Amniotic epithelial cell (primary cell): ENCODE measurements at regions not wholly inside any gene's neighbourhood (a gene's known extent, or its start where the extent isn't known, plus 50 kb on each side); places are given as distances from the start of the nearest gene placed in this dataset.

Source experiments
- DNase-seq: peaks from one replicate; pipeline ENCODE4 v3.0.0-alpha.2; 2010; ENCODE audit warnings: low read depth

DNA sequence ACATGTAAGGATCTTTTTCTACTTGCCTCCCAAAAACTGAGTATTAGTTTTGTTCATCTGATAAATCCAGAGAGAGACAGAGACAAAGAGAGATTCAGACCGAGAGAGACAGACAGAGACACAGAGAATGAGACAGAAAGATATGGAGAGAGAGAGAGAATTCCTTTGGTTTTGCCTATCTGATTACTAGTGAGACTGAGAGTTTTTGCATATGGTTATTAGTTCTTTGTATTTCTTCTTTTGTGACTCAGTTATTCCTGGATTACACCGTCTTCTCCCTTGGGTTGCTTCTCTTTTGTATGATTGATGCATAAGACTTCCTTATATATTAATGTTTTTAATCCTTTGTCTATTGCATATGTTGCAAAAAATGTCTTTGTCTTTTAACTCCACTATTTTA, 91.2 kb upstream of the SPATA31C2 start:
- DNase-seq: no peak

DNA sequence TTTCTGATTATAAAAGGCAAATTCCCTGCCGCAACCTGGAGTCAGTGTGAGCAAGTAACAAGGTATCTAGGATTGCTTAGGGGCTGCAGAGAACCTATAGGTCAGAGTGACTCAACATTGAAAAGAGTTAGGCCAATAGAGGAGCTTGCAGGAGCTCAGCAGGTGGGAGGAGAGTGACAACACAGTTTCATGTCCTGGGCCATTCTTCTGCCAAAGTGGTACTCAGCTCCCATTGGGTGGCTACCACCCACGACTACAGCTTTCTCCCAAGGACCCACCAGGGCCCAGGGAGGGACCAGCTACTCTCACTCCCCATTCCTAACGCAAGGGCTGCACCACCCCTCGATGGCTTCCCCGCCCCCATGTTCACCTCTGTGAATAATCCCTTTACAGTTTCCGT, 86.7 kb upstream of the SPATA31C2 start:
- no peak for DNase-seq

DNA sequence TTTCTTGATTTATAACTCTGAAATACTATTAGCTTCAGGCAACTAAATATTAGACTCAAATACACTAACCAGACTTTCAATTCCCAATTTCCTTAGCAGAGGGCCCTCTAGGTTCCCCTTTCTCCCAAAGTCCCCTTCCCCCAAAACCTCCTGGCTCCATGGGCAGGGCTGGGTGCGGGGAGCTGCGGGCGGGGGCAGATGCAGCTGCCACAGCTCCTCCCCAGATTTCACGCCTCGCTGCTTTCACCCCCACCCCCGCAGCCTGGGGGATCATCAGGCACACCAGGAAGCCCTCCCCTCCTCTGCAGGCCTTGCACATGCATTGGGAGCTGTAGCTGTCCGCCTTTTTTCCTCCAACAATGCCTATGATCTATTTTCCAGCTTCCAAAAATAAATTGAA, 82.8 kb upstream of the SPATA31C2 start:
- no peak for DNase-seq

DNA sequence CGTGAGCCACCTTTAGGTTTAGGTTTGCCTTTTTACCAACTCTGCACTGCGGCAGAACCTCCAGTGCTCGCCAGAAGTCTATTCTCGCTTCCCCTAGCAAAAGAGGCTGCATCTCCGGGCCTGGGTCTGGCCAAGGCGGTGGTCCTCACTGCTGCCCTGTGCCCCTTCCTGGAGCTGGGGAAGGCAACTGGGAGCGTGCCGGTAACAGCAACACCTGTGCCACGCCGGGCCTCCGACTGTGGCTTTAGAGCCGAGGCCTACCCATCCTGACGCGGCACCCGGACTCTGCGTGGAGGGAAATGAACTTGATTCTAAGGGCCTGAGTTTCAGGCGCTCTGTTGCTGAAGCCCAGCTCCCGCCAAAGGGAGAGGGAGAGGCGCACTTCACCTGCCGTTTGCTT, 82.4 kb upstream of the SPATA31C2 start:
- no peak for DNase-seq

DNA sequence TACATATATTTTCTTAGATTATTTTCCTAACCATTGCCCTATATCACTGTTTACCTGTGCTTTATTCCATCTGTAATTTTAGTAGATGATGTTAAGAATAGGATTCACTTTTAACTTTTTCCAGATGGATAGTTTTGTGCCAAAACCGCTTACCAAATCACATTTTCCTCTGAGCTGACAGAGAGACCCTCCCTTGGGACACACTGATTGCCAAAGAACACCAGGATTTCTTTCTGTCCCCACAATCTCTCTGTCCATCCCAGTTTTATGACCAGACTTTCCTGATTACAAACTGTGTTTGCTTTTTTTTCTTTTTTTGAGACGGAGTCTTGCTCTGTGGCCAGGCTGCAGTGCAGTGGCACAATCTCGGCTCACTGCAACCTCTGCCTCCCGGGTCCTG, 81.3 kb upstream of the SPATA31C2 start:
- DNase-seq: no peak

DNA sequence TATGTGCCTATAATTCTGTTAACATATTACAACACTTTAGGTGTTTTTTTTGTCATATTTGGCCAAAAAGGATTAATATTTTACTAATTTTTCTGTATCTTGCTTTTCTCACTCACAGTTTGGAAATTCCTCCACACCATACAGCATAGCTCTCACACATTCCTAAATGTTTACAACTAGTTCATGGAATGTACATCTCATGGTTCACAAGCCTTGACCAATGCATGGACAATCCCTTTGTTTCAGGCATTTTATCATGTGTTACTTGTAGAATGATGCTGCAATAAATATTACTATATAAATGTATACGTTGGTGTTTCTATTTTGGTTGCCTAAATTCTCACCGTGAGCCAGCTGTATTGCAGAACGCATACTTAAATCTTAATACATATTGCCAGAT, 80.5 kb upstream of the SPATA31C2 start:
- DNase-seq: peak; percentile 53

DNA sequence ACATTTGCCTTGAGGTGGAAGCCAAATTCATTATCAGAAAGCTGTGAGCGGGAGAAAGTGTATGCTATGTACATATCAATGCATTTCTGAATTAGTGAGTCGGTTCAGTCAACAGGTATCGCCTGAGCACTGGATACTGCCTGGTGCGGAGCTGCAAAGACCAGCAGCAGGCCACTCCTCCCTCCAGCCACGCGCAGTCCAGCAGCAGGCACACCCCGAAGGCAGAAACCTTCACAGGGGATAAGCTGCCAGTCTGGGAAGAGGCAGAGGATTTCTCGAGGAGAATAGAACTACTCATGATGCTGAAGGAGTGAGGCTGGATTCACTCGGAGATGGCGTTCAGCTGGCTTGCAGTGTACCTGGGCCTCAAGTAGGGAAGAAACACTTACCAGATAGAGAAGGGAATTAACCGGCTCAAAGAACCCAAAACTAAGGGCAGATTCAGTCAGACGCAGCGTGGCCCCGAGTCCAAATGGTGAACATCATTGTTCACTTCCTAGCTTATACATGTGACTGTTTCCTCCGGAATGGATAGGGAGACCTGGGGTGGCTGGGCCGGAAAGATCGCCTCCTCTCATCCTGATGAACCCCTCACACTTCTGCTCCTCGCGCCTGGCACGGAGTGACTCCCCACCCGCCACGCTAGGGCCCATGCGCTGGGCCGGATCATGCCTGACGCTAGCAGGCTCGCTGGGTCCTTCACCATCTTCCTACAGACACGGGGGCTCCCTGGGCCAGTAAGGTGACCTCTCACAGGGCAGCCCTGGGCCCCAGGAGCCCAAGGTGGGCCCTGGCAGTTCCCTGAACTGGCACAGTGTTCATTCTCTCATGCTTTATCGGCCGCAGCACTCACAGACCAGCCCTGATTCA, 78.1 kb upstream of the SPATA31C2 start:
- no peak for DNase-seq

DNA sequence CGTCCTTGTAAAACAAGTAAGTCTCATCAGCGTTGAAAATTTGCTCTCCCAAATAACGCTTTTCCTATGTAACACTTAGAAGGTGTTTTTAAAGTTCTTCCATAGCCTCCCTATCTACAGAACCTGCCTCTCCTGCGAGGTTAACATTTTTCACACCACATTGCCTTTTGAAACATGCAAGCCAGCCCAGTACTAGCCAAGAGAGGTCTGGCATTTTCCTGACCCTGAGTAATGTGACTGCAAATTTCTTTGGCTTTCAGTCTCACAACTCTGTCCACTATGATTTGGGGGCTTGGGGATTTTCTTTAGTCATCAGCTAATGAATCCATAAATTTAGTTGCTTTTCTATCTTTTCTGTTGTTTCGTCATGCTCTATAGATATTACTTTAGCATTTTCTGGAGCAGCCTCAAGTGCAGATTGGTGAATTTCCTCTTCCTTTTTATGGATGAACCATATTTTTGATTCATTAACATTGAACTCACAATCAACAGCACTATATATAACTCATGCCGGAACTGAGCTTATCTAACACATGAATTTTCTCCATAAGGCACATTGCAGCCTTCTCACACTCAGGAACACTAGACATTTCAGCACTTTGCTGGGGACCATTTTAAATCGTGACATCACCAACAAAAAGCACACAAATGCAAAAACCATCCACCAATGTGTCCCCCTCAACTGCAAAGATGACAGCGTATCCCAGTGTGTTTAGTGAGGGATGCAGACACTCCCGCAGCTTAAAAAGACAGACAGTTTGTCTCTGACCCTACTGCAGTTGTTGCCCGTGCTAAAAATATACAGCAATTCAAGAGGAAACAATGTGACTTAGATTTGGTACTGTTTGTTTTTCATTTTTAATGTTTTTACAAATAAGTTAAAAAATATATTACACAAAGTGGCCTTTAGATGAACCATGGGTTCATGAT, 77.2 kb upstream of the SPATA31C2 start:
- no peak for DNase-seq

DNA sequence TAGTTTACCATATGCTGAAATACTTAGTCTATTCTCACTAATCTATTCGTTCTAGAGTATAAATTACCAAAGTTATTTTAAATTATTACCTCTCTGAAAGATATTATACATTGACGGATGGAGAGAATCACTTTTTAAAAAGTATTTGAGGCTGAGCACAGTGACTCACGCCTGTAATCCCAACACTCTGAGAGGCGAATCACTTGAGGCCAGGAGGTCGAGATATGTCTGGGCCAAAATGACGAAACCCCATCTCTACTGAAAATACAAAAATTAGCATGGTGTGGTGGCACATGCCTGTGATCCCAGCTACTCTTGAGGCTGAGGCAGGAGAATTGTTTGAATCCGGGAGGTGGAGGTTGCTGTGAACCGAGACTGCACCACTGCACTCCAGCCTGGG, 64.0 kb upstream of the SPATA31C2 start:
- DNase-seq: peak; percentile 73

DNA sequence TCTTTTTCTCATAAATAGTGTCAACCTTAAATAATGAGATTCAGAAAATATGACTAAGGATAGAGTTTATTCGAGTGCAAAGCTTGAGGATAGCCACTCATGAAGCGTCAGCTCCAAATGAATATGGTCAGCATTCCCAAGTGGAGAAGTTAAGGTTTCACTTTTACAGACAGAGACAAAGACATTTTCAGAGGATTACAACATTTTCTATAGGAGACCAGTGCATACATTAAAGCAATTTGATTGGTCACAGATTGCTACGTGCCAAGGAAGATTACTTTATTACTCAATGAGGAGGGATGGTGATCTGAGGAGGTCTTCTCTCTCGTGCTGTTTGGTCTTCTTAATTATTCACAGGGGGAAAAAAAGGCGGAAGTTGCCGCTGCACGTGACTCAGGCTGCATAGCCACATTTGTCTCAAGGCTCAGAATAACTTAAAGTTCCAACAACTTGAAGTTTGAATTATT, 60.1 kb upstream of the SPATA31C2 start:
- peak; percentile 79 for DNase-seq

DNA sequence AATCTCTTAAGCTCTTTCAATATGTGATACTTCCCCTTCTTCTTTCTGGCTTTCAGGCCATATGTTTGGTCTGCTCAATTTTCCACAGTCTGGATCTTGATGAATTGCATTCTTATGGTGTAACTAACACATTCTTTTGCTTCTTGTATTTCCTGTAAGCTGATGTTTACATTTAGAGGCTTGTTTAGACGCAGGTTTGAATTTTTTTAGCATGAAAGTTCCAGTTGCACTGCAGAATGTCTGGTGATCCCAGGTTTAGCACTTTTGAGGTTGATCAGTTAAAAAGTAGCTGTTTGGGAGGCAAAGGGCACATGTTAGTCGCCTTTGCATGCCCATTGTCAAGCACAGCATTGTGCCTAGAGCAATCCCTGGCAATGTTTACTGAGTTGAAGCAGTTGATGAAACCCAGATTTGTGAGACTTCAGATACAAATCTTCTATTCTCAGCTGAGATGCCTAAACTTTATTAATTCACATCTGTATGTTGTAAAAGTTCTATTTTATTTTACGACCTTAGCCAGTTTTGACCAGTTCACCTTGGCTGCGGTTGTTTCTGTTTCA, 59.6 kb upstream of the SPATA31C2 start:
- peak; percentile 94 for DNase-seq

DNA sequence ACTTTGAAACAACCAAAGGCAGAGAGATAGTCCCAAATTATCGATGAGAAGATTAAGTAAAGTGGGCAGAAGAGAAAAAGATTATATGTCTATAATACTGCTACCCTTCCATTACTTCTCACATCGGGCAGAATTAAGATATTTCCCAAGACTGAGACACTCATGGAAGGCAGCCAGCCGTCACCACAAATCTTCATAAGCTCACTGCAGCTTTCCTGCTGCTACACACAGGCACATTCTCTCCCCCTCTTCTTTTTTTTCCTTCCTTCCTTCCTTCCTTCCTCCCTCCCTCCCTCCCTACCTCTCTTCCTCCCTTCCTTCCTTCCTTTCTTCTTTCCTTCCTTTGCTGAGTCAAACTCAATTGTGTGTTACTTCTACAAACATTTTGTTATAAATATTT, 58.7 kb upstream of the SPATA31C2 start:
- DNase-seq: peak; percentile 90

DNA sequence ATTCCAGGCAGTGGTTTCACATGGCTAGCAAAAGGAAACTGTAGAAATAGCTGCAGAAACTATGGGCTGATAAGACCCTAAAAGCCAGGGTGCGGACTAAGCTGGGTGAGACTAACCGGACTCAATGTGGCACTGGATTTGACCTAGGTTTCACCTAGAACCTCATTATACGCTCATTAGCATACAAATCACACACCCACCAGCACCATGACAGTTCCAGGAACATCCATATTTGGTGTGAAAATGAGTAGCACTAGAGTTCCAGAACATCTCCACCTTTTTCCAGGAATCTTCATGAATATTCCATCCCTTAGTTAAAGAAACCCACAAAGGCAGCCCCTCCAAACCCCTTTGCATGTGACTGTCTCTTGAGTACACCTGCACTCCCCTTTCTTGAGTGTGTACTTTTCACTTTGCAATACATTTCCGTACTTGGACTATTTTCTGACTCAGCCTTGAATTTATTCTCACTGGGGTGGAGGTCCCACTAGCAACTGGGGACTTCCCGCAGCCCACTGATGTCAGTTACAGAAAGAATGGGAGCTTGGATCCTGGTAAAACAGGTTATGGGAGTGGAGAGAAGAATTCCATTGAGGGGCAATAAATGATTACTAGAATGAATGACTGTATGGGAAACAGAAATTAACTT, 58.0 kb upstream of the SPATA31C2 start:
- no peak for DNase-seq

DNA sequence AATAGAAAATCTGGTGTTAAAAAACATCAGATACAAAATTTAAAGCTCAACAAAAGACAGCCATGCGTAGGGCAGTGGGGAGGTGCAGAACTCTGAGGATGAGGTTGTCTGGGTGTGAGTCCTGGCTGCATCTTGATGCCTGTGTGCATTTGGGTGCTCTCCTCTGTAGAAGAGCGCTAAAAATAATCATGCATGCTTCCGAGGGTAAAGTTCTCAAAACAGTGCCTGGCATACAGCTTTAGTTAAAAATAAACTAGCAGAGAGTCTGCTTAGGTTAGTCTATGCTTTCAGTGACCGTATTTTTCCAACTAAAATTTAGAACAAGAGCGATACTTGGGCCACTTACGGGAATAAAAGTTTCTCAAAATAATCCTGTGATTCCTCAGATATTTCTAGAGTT, 55.5 kb upstream of the SPATA31C2 start:
- DNase-seq: no peak

DNA sequence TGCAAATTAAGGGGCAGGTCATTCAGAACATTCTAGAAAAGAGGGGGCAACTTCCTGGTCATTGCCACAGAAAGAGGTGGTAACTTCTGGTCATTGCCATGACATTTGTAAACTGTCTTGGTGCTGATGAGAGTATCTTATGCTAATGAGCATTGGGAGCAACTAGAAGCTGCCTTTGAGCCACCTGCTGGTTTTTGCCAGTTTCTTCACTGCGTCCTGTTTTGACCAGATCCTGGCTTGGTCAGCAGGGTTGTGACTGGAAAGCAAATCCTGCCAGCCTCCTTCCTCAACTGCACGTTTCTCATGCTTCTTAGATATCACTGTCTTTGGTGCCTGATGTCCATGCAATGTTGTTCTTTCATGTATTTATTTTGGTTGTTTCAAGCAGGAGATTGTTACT, 53.2 kb upstream of the SPATA31C2 start:
- no peak for DNase-seq

DNA sequence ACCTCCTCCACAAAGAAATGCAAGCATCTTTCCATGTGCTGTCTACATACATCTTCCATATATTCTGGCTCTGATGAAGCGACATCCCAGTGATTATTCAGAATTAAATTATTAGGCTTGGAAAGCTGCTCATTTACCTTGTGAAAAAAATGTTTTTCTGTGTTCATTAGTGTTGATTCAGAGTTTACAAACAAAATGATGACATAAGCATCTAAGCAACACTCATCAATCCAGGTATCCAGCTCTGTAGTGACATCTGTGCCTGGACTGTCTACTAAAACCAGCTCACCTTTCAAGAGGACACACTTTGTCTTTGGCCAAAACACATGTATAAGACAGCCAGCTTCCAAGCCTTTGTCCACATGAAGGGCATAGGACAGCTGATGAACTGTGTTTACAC, 51.1 kb upstream of the SPATA31C2 start:
- DNase-seq: no peak
